ENCODE measurements at regions not wholly inside any gene's neighbourhood (a gene's known extent, or its start where the extent isn't known, plus 50 kb on each side); places are given as distances from the start of the nearest gene placed in this dataset.

- no peak for TF ChIP-seq EZH2 (IDR thresholded peaks at IDR 0.05)
- no peak for TF ChIP-seq POLR2AphosphoS5 (IDR thresholded peaks at IDR 0.05; ENCODE audit: borderline replicate concordance, low read depth, low read length)
Observed at GRCh38 chr18:6604573-6604941, 125.0 kb upstream of the ARHGAP28 start.
